HepG2 (cell line): ENCODE measurements at regions not wholly inside any gene's neighbourhood (a gene's known extent, or its start where the extent isn't known, plus 50 kb on each side); places are given as distances from the start of the nearest gene placed in this dataset.

Experiments
- ATAC-seq: fragments of 200-7000 bp; cut with Tn5 transposase; 3 replicates; pipeline ENCODE4 v1.9.1; 2020; ENCODE audit warnings: mild to moderate bottlenecking, moderate library complexity
- BruUV-seq: library from RNA; stranded (reverse); fragments of 400-500 nt; replicated peaks from 2 replicates; lab custom pipeline; 2021; lab: Mats Ljungman, UMichigan
- CTCF ChIA-PET: fragments of 300-600 bp; formaldehyde crosslinking; extraction: SDS; loops from one replicate; lab custom pipeline; 2021; ENCODE audit warnings: low total read pairs, inconsistent platforms, low intra/inter-chr PET ratio; lab: Yijun Ruan, JAX
- POLR2A ChIA-PET: fragments of 350-600 bp; sonication (Branson Sonifier 250); formaldehyde crosslinking; loops from one replicate; lab custom pipeline; 2020; ENCODE audit warnings: antibody characterized with exemption, inconsistent platforms; lab: Yijun Ruan, JAX
- DNase-seq: peaks from one replicate; pipeline ENCODE4 v3.0.0-alpha.2; 2015; ENCODE audit warnings: low spot score
- FAIRE-seq: peaks from 3 replicates; lab custom pipeline; 2011; peaks lifted over from hg19 to GRCh38; lab: Jason Lieb, UNC
- H2AFZ ChIP-seq: one replicate; pipeline ENCODE4 v1.6.1; 2011; ENCODE audit warnings: low read length, inconsistent platforms
- H3K27ac ChIP-seq: fragments of 300-600 bp; 3 replicates; pipeline ENCODE4 v1.8.0; 2011; ENCODE audit warnings: mixed run types, mild to moderate bottlenecking, mixed read lengths, low read length, inconsistent platforms; ENCODE audit not compliant: insufficient read depth; ENCODE audit errors: extremely low read length
- H3K27me3 ChIP-seq, 2 experiments: fragments of 200-600 bp in 1 of 2; 2 replicates in 1 of 2; 3 replicates in 1 of 2; pipeline versions ENCODE4 v1.6.0 to v1.8.0; 2011; ENCODE audit warnings: low read length in 2 of 2, mild to moderate bottlenecking in 2 of 2, moderate library complexity in 2 of 2, inconsistent platforms in 1 of 2; ENCODE audit not compliant: insufficient read depth in 2 of 2, control insufficient read depth in 1 of 2
- H3K36me3 ChIP-seq, 2 experiments: fragments of 200-600 bp in 1 of 2; replicated peaks in 1 of 2; 2 replicates in 1 of 2; 3 replicates in 1 of 2; pipeline versions ENCODE4 v1.5.1 to v1.8.0; 2011; ENCODE audit warnings: low read length in 2 of 2, inconsistent platforms in 1 of 2; ENCODE audit not compliant: insufficient read depth in 2 of 2, control insufficient read depth in 1 of 2
- H3K4me1 ChIP-seq: 2 replicates; pipeline ENCODE4 v1.5.1; 2012; ENCODE audit warnings: low read length, inconsistent platforms; ENCODE audit not compliant: insufficient read depth
- H3K4me2 ChIP-seq: 2 replicates; pipeline ENCODE4 v1.6.0; 2011; ENCODE audit warnings: low read depth, low read length, inconsistent platforms
- H3K4me3 ChIP-seq, 3 experiments: fragments of 200-600 bp in 1 of 3; sonication (generic), shearing (Covaris generic) in 1 of 3; replicated peaks in 1 of 3; 2 replicates each; pipeline ENCODE4 v1.5.1; 2011 to 2016; ENCODE audit warnings: low read length in 3 of 3, inconsistent platforms in 2 of 3, low read depth in 2 of 3, mild to moderate bottlenecking in 2 of 3, control low read depth in 1 of 3, mixed read lengths in 1 of 3; ENCODE audit not compliant: insufficient read depth in 1 of 3
- H3K79me2 ChIP-seq: one replicate; pipeline ENCODE4 v1.6.1; 2011; ENCODE audit warnings: low read length, inconsistent platforms; ENCODE audit not compliant: insufficient read depth
- H3K9ac ChIP-seq: 2 replicates; pipeline ENCODE4 v1.6.0; 2011; ENCODE audit warnings: mild to moderate bottlenecking, low read depth, low read length, inconsistent platforms; ENCODE audit not compliant: insufficient read depth
- H3K9me3 ChIP-seq: 2 replicates; pipeline ENCODE4 v1.5.1; 2012; ENCODE audit warnings: mild to moderate bottlenecking, low read length
- H4K20me1 ChIP-seq: 2 replicates; pipeline ENCODE4 v1.6.0; 2011; ENCODE audit warnings: inconsistent platforms, mild to moderate bottlenecking, low read length, moderate library complexity; ENCODE audit not compliant: insufficient read depth
- AKAP8 ChIP-seq: sonication (generic); formaldehyde crosslinking; IDR thresholded peaks from 2 replicates; pipeline ENCODE4 v1.5.1; 2020; ENCODE audit warnings: mild to moderate bottlenecking, missing genetic modification reagents
- CBFB ChIP-seq: sonication (generic); formaldehyde crosslinking; IDR thresholded peaks from 2 replicates; pipeline ENCODE4 v1.4.0; 2020; ENCODE audit warnings: missing genetic modification reagents
- CERS6 ChIP-seq: sonication (generic); formaldehyde crosslinking; IDR thresholded peaks from 2 replicates; pipeline ENCODE4 v1.5.0; 2020; ENCODE audit warnings: missing genetic modification reagents
- FOXM1 ChIP-seq: sonication (generic); formaldehyde crosslinking; IDR thresholded peaks from 2 replicates; pipeline ENCODE4 v1.5.0; 2020; ENCODE audit warnings: missing genetic modification reagents
- GABPA ChIP-seq, 2 experiments: IDR thresholded peaks; 2 replicates each; pipeline ENCODE4 v1.6.1; 2011 to 2016; ENCODE audit warnings: low read depth in 2 of 2, low read length in 1 of 2, missing biosample characterization in 1 of 2, missing genetic modification characterization in 1 of 2
- KLF15 ChIP-seq: sonication (generic); formaldehyde crosslinking; IDR thresholded peaks from 2 replicates; pipeline ENCODE4 v1.8.1; 2023; ENCODE audit warnings: borderline replicate concordance, mild to moderate bottlenecking, inconsistent platforms, missing genetic modification reagents, mixed read lengths
- NR2F2 ChIP-seq: IDR thresholded peaks from 2 replicates; pipeline ENCODE4 v1.6.1; 2012; ENCODE audit warnings: low read depth, inconsistent platforms, borderline replicate concordance
- ZNF263 ChIP-seq: sonication (generic); formaldehyde crosslinking; IDR thresholded peaks from 2 replicates; pipeline ENCODE4 v1.4.0; 2020; ENCODE audit warnings: missing genetic modification reagents
- ZNF44 ChIP-seq: sonication (generic); formaldehyde crosslinking; IDR thresholded peaks from 2 replicates; pipeline ENCODE4 v1.5.1; 2020; ENCODE audit warnings: mild to moderate bottlenecking, missing genetic modification reagents
- ZNF570 ChIP-seq: sonication (generic); formaldehyde crosslinking; IDR thresholded peaks from 2 replicates; pipeline ENCODE4 v1.4.0; 2020; ENCODE audit warnings: mild to moderate bottlenecking, missing genetic modification reagents, borderline replicate concordance
- ZSCAN20 ChIP-seq: sonication (generic); formaldehyde crosslinking; IDR thresholded peaks from 2 replicates; pipeline ENCODE4 v1.4.0; 2020; ENCODE audit warnings: missing genetic modification reagents, mild to moderate bottlenecking, borderline replicate concordance
- WGBS: methylation state at CpG from one replicate; pipeline ENCODE4 v1.1.6; 2017; ENCODE audit warnings: low lambda C conversion rate; 5-methylcytosine and 5-hydroxymethylcytosine counted together
- in situ Hi-C: cut with HindIII; loops from 2 replicates; pipeline ENCODE4 v1.10.0; 2017; ENCODE audit warnings: low pct_unique_long_range_greater_than_20kb; ENCODE audit not compliant: extremely low pct_ligation_motif_present
- intact Hi-C: fragments of 100-400 bp; cut with micrococcal nuclease; formaldehyde crosslinking; loops from one replicate; pipeline ENCODE4 v1.10.0; 2022; ENCODE audit not compliant: unreplicated experiment
- TF ChIP-seq, protein P1 (sequence below): sonication (generic); formaldehyde crosslinking; conservative IDR thresholded peaks from 2 replicates; pipeline ENCODE4 v1.5.0; 2020; ENCODE audit warnings: missing genetic modification reagents
- TF ChIP-seq, protein P2 (sequence below): IDR thresholded peaks from 2 replicates; pipeline ENCODE4 v1.6.1; 2016; ENCODE audit warnings: missing genetic modification reagents, missing compliant biosample characterization

- H3K9ac ChIP-seq: no peak overlapping the region
- no peak for FAIRE-seq
- intact Hi-C loops (no loop called here), in situ Hi-C loops (no loop called here)
- ATAC-seq: no peak
- no peak overlapping the region for H3K4me3 ChIP-seq
- H4K20me1 ChIP-seq: no peaks in the 10 kb centered on the region
- no TSS peak for BruUV-seq
- peaks cover 83% of the 10 kb centered on the region for H3K9me3 ChIP-seq
- H3K4me1 ChIP-seq: no peaks in the 10 kb centered on the region
- WGBS: 37% methylated on average over 11 of the region's 11 CpGs
- no peak for DNase-seq
- no peaks in the 10 kb centered on the region for H3K79me2 ChIP-seq
- CTCF ChIA-PET: no interaction called here
- H3K27me3 ChIP-seq: no peaks in the 10 kb centered on the region
- H2AFZ ChIP-seq: no peak overlapping the region
- POLR2A ChIA-PET: no interaction called here
- H3K27ac ChIP-seq: no peak overlapping the region
- H3K4me2 ChIP-seq: no peak overlapping the region
- H3K36me3 ChIP-seq: no peaks in the 10 kb centered on the region
- TF ChIP-seq CERS6 (CRISPR knock-in tag) (no peak), ZNF263 (no peak), ZNF570 (CRISPR knock-in tag) (no peak)
Observed at GRCh38 chr2:83305758-83306378, 1153.2 kb downstream of the SUCLG1 start.

DNA sequence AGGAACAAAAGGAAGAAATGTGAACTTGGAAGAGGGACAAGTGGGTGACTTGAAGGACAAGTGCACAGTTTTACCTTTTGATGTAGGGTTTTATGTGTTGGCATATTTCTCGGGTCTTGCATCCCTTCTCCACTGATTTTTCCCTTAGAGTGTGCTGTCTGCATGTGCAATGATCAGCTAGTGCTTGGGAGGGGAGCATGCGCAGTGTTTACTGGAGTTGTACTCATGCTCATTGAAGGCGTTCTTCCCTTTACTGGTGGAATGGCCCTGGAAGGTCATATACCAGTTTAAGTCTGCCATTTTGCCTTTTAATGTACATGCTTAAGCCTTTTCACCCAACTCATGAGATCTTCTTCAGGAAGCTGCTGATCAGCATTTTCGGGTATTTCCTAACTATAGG is 1168.0 kb downstream of the SUCLG1 start:
- ATAC-seq (no peak), FAIRE-seq (no peak), DNase-seq (no peak)
- ChIA-PET POLR2A (no interaction called here), CTCF (no interaction called here)
- 35% methylated on average over 4 of the region's 4 CpGs for WGBS
- no peaks in the 10 kb centered on the region for H3K4me1 ChIP-seq
- in situ Hi-C loops (no loop called here), intact Hi-C loops (no loop called here)
- H2AFZ ChIP-seq: no peak overlapping the region
- no peak overlapping the region for H3K27ac ChIP-seq
- H3K4me2 ChIP-seq: no peak overlapping the region
- no peaks in the 10 kb centered on the region for H3K27me3 ChIP-seq
- no peak overlapping the region for H3K9ac ChIP-seq
- peaks cover 85% of the 10 kb centered on the region for H3K9me3 ChIP-seq
- BruUV-seq: no TSS peak
- no peaks in the 10 kb centered on the region for H3K36me3 ChIP-seq
- H3K4me3 ChIP-seq: no peak overlapping the region
- H3K79me2 ChIP-seq: no peaks in the 10 kb centered on the region
- H4K20me1 ChIP-seq: no peaks in the 10 kb centered on the region
- TF ChIP-seq, protein P1, sequence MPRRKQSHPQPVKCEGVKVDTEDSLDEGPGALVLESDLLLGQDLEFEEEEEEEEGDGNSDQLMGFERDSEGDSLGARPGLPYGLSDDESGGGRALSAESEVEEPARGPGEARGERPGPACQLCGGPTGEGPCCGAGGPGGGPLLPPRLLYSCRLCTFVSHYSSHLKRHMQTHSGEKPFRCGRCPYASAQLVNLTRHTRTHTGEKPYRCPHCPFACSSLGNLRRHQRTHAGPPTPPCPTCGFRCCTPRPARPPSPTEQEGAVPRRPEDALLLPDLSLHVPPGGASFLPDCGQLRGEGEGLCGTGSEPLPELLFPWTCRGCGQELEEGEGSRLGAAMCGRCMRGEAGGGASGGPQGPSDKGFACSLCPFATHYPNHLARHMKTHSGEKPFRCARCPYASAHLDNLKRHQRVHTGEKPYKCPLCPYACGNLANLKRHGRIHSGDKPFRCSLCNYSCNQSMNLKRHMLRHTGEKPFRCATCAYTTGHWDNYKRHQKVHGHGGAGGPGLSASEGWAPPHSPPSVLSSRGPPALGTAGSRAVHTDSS (CRISPR knock-in tag): no peak
- no peak for TF ChIP-seq FOXM1 (CRISPR knock-in tag)
- TF ChIP-seq ZNF44 (CRISPR knock-in tag): no peak
- TF ChIP-seq AKAP8 (CRISPR knock-in tag): no peak
- no peak for TF ChIP-seq NR2F2
- TF ChIP-seq CBFB: no peak
- TF ChIP-seq, protein P2, sequence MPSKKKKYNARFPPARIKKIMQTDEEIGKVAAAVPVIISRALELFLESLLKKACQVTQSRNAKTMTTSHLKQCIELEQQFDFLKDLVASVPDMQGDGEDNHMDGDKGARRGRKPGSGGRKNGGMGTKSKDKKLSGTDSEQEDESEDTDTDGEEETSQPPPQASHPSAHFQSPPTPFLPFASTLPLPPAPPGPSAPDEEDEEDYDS (CRISPR knock-in tag): no peak
- no peak for TF ChIP-seq KLF15 (CRISPR knock-in tag)
- TF ChIP-seq GABPA (IDR thresholded peaks at IDR 0.05; ENCODE audit: low read depth, low read length): no peak
- no peak for TF ChIP-seq GABPA (CRISPR knock-in tag; IDR thresholded peaks at IDR 0.05; ENCODE audit: low read depth)
- TF ChIP-seq ZSCAN20 (CRISPR knock-in tag): no peak
- TF ChIP-seq, all 625 proteins: peak for 0
